Activated CD8-positive, alpha-beta T cell treated with anti-CD3 and anti-CD28 coated beads for 36 hours (primary cell): ENCODE measurements at regions not wholly inside any gene's neighbourhood (a gene's known extent, or its start where the extent isn't known, plus 50 kb on each side); places are given as distances from the start of the nearest gene placed in this dataset.

Source experiments
- ATAC-seq: fragments of 200-7000 bp; cut with Tn5 transposase; one replicate; pipeline ENCODE4 v1.10.0; 2021; ENCODE audit warnings: mild to moderate bottlenecking, moderate library complexity
- CTCF ChIA-PET: fragments of 350-600 bp; sonication (Branson Sonifier 250); formaldehyde crosslinking; loops from one replicate; lab custom pipeline; 2021; ENCODE audit warnings: antibody characterized with exemption; lab: Charles Lee
- POLR2A ChIA-PET: fragments of 350-600 bp; sonication (Branson Sonifier 250); formaldehyde crosslinking; loops from one replicate; lab custom pipeline; 2021; ENCODE audit warnings: antibody characterized with exemption; lab: Charles Lee
- DNase-seq: peaks from one replicate; pipeline ENCODE4 v3.0.0-alpha.2; 2020
- H3K27ac Mint-ChIP-seq: one replicate; pipeline ENCODE4 v1.8.0; 2021; ENCODE audit warnings: mild to moderate bottlenecking, mixed read lengths
- H3K27me3 Mint-ChIP-seq: one replicate; pipeline ENCODE4 v1.8.0; 2021; ENCODE audit warnings: mixed read lengths
- H3K36me3 Mint-ChIP-seq: one replicate; pipeline ENCODE4 v1.8.0; 2021; ENCODE audit warnings: low read depth, mixed read lengths
- H3K4me1 Mint-ChIP-seq: one replicate; pipeline ENCODE4 v1.8.0; 2021; ENCODE audit warnings: low read depth, mixed read lengths
- H3K4me3 Mint-ChIP-seq: one replicate; pipeline ENCODE4 v1.8.0; 2021; ENCODE audit warnings: mild to moderate bottlenecking, moderate library complexity, mixed read lengths
- H3K9me3 Mint-ChIP-seq: one replicate; pipeline ENCODE4 v1.8.0; 2021; ENCODE audit warnings: mixed read lengths
- CTCF ChIP-seq: fragments of 200-600 bp; IDR thresholded peaks from one replicate; pipeline ENCODE4 v1.8.0; 2022; ENCODE audit warnings: antibody characterized with exemption, mild to moderate bottlenecking
- intact Hi-C: fragments of 100-400 bp; cut with micrococcal nuclease; formaldehyde crosslinking; loops from one replicate; pipeline ENCODE4 v1.10.0; 2022

- Mint-ChIP-seq H3K4me1 (no peaks in the 10 kb centered on the region), H3K4me3 (no peak overlapping the region), H3K27me3 (no peaks in the 10 kb centered on the region), H3K9me3 (peaks cover 2% of the 10 kb centered on the region), H3K36me3 (no peaks in the 10 kb centered on the region), H3K27ac (no peak overlapping the region)
- intact Hi-C loops = no loop called here
- CTCF ChIA-PET = no interaction called here
- POLR2A ChIA-PET = no interaction called here
- ATAC-seq = no peak
- TF ChIP-seq CTCF = no peak
- DNase-seq = no peak
Observed at GRCh38 chr2:185388226-185388625, 350.4 kb upstream of the FSIP2 start.

DNA sequence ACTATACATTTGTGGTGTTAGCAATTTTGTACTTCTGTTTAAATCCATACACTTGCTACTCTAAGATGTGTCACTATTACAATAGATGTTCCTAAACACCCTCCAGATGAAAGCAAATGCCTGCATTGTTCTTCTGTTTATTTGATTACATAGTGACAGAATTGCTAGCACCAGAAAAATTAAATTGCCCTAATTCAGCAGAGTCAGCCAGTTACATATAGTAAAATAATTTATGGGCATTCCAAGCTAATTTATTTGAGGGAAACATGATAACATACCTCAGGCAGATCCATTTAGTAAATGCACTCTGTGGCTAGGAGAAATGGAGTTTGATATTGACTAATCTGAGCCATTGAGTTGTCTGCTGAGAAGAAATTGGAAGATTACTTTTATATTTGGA, 347.1 kb upstream of the FSIP2 start:
- no peak for TF ChIP-seq CTCF
- ChIA-PET POLR2A (no interaction called here), CTCF (no interaction called here)
- ATAC-seq (no peak), DNase-seq (no peak)
- H3K4me1 Mint-ChIP-seq = no peaks in the 10 kb centered on the region
- intact Hi-C loops = no loop called here
- no peaks in the 10 kb centered on the region for H3K36me3 Mint-ChIP-seq
- H3K9me3 Mint-ChIP-seq = peaks cover 4% of the 10 kb centered on the region
- H3K27me3 Mint-ChIP-seq = no peaks in the 10 kb centered on the region
- no peak overlapping the region for H3K4me3 Mint-ChIP-seq
- H3K27ac Mint-ChIP-seq = no peak overlapping the region

GRCh38 chr2:185393091-185393490, 345.5 kb upstream of the FSIP2 start:
- ChIA-PET CTCF (no interaction called here), POLR2A (no interaction called here)
- H3K4me1 Mint-ChIP-seq = no peaks in the 10 kb centered on the region
- H3K27me3 Mint-ChIP-seq = no peaks in the 10 kb centered on the region
- intact Hi-C loops = no loop called here
- H3K9me3 Mint-ChIP-seq = peaks cover 2% of the 10 kb centered on the region
- H3K4me3 Mint-ChIP-seq = no peak overlapping the region
- ATAC-seq (no peak), DNase-seq (no peak)
- H3K27ac Mint-ChIP-seq = no peak overlapping the region
- H3K36me3 Mint-ChIP-seq = no peaks in the 10 kb centered on the region
- TF ChIP-seq CTCF = no peak

- ChIA-PET POLR2A (no interaction called here), CTCF (no interaction called here)
- Mint-ChIP-seq H3K4me3 (no peak overlapping the region), H3K27ac (no peak overlapping the region), H3K36me3 (no peaks in the 10 kb centered on the region), H3K9me3 (peaks cover 3% of the 10 kb centered on the region), H3K4me1 (no peaks in the 10 kb centered on the region), H3K27me3 (no peaks in the 10 kb centered on the region)
- ATAC-seq (no peak), DNase-seq (no peak)
- TF ChIP-seq CTCF = no peak
- intact Hi-C loops = no loop called here
Observed at GRCh38 chr2:185402474-185402873, 336.1 kb upstream of the FSIP2 start.

GRCh38 chr2:185404578-185404977, 334.0 kb upstream of the FSIP2 start:
- Mint-ChIP-seq H3K4me1 (no peaks in the 10 kb centered on the region), H3K27ac (no peak overlapping the region), H3K9me3 (no peaks in the 10 kb centered on the region), H3K36me3 (no peaks in the 10 kb centered on the region), H3K4me3 (no peak overlapping the region), H3K27me3 (no peaks in the 10 kb centered on the region)
- CTCF ChIA-PET = no interaction called here
- no peak for TF ChIP-seq CTCF
- ATAC-seq = no peak
- intact Hi-C loops = no loop called here
- POLR2A ChIA-PET = no interaction called here
- DNase-seq = no peak
